ENCODE measurements at regions not wholly inside any gene's neighbourhood (a gene's known extent, or its start where the extent isn't known, plus 50 kb on each side); places are given as distances from the start of the nearest gene placed in this dataset.

DNA sequence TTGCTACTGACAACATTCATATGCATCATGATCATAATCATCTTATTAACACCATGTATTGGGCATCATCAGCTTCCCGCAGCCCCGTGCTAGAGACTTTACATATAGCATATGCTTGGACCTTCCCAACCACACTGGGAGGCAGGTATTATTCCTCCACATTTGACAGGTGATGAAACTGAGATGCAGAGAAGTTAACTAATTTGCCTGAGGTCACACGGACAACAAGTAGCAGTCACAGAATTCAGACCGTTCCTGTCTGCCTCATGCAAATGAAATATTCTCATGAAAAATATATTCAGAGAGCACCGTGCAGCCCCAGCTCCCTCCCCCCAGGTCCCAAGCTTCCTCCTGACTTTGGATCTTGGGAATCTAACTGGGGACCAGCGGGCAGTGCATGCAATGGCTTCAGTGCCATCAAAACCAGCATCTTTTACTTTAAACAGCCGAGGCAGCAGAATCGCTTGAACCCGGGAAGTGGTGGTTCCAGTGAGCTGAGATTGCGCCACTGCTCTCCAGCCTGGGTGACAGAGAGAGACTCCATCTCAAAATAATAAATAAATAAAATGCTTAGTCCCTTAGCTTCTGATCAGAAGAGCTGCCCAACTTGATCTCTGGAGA, 112.2 kb upstream of the GPR26 start:
- no peak overlapping the region for H3K18ac ChIP-seq (ENCODE audit: extremely low read depth, low read length)
- H3K14ac ChIP-seq (ENCODE audit: insufficient read length), result no peak overlapping the region
- H3K23me2 ChIP-seq (ENCODE audit: low read depth, low read length), result no peaks in the 10 kb centered on the region
- CTCF ChIA-PET (ENCODE audit: partially characterized antibody), result interaction anchor here (1.2 to 3.3 kb wide), 5 partner anchors 9 to 532 kb away, joined by 3 to 13 read pairs (median 5); no protein-coding TSS in a partner anchor
- DNase-seq (ENCODE audit: low read depth in 1 of 2, low spot score in 2 of 2) (peak in 1 of 2 experiments; percentile 16), FAIRE-seq (no peak)
- no peak overlapping the region for H2AFZ ChIP-seq (ENCODE audit: low read length)
- POLR2A ChIA-PET (ENCODE audit: partially characterized antibody), result no interaction called here
- no peak overlapping the region for H3K4me3 ChIP-seq (ENCODE audit: extremely low read depth in 1 of 4, insufficient read depth in 2 of 4, low read depth in 3 of 4, low read length in 4 of 4)
- H2AK5ac ChIP-seq (ENCODE audit: low read depth, low read length), result no peak overlapping the region
- H3K27ac ChIP-seq (ENCODE audit: low read depth, low read length), result no peak overlapping the region
- H3K36me3 ChIP-seq (ENCODE audit: control insufficient read depth in 2 of 4, insufficient read depth in 4 of 4, low read length in 3 of 4), result no peaks in the 10 kb centered on the region
- no peak overlapping the region for H3K23ac ChIP-seq (ENCODE audit: insufficient read length)
- H3K56ac ChIP-seq (replicated peaks; ENCODE audit: insufficient read length, low read depth, low read length), result no peak overlapping the region
- no peak overlapping the region for H2BK12ac ChIP-seq (ENCODE audit: low read depth, low read length)
- H3K4ac ChIP-seq (replicated peaks; ENCODE audit: insufficient read length, low read depth, low read length), result no peak overlapping the region
- H3K27me3 ChIP-seq (replicated peaks in 1 of 4; ENCODE audit: control insufficient read depth in 3 of 4, extremely low read depth in 1 of 4, insufficient read depth in 3 of 4, low read length in 3 of 4), result no peaks in the 10 kb centered on the region; a peak in 1 of 7 replicates
- no peaks in the 10 kb centered on the region for H3K9me3 ChIP-seq (ENCODE audit: insufficient read depth in 2 of 2, low read depth in 1 of 2, low read length in 1 of 2)
- no peak overlapping the region for H2BK20ac ChIP-seq (ENCODE audit: low read length)
- no peaks in the 10 kb centered on the region for H3K79me2 ChIP-seq (ENCODE audit: control insufficient read depth in 1 of 2, insufficient read depth in 2 of 2, low read length in 2 of 2)
- H2BK5ac ChIP-seq (ENCODE audit: low read depth, low read length), result no peak overlapping the region
- H4K5ac ChIP-seq (ENCODE audit: insufficient read length, low read depth, low read length), result no peak overlapping the region
- H3K4me2 ChIP-seq (ENCODE audit: insufficient read depth in 1 of 2, low read depth in 2 of 2, low read length in 2 of 2), result no peak overlapping the region
- no peak overlapping the region for H4K91ac ChIP-seq (replicated peaks; ENCODE audit: insufficient read length, low read length)
- H2BK120ac ChIP-seq (replicated peaks; ENCODE audit: low read depth, low read length), result no peak overlapping the region
- 0 out of 2 replicates have a peak overlapping the region, but pooled peaks have one; percentile 8 for H2BK15ac ChIP-seq (ENCODE audit: low read length)
- peaks cover 0 to 6% (median 5%) of the 10 kb centered on the region in 4 experiments; a peak in 4 of 7 replicates for H3K4me1 ChIP-seq (replicated peaks in 1 of 4; ENCODE audit: control insufficient read depth in 3 of 4, insufficient read depth in 4 of 4, low read length in 3 of 4)
- no peak overlapping the region for H3K9ac ChIP-seq (replicated peaks in 1 of 4; ENCODE audit: extremely low read depth in 1 of 4, low read depth in 3 of 4, low read length in 3 of 4)
- 90% methylated on average over 10 of the region's 10 CpGs; no CpG with 5 or more reads in 1 of the 2 experiments for WGBS, 2 experiments (ENCODE audit: extremely low coverage in 1 of 2, insufficient coverage in 1 of 2, insufficient read length in 1 of 2, insufficient replicate concordance in 2 of 2, low coverage in 1 of 2, low lambda C conversion rate in 2 of 2, missing lambda C conversion rate in 1 of 2)
- H4K8ac ChIP-seq (ENCODE audit: extremely low read depth, insufficient read depth, low read length), result no peak overlapping the region
- no peaks in the 10 kb centered on the region for H4K20me1 ChIP-seq (replicated peaks in 1 of 2; ENCODE audit: control insufficient read depth in 1 of 2, insufficient read depth in 2 of 2, low read length in 2 of 2)
- H3K79me1 ChIP-seq (ENCODE audit: low read depth, low read length), result no peaks in the 10 kb centered on the region
- no peak for TF ChIP-seq KDM4A (IDR thresholded peaks at IDR 0.05; ENCODE audit: low read depth, low read length, severe bottlenecking)
- no peak for TF ChIP-seq SIN3A (conservative IDR thresholded peaks at IDR 0.05 in 1 of 2, IDR thresholded peaks at IDR 0.05 in 1 of 2; ENCODE audit: low read depth in 1 of 2, low read length in 2 of 2)
- TF ChIP-seq SUZ12 (IDR thresholded peaks at IDR 0.05; ENCODE audit: low read length), result no peak
- no peak for TF ChIP-seq SP1 (IDR thresholded peaks at IDR 0.05; ENCODE audit: low read depth, low read length)
- no peak for TF ChIP-seq SRF (IDR thresholded peaks at IDR 0.05; ENCODE audit: low read depth, low read length)
- TF ChIP-seq KDM5A (IDR thresholded peaks at IDR 0.05; ENCODE audit: low read length), result no peak
- TF ChIP-seq MAFK (IDR thresholded peaks at IDR 0.05; ENCODE audit: low read depth, low read length), result no peak
- TF ChIP-seq CBX8 (IDR thresholded peaks at IDR 0.05; ENCODE audit: borderline replicate concordance, low read depth, low read length), result no peak
- no peak for TF ChIP-seq FOSL1 (IDR thresholded peaks at IDR 0.05; ENCODE audit: insufficient read depth, low read depth, low read length)
- TF ChIP-seq CREB1 (IDR thresholded peaks at IDR 0.05), result no peak
- TF ChIP-seq EP300 (IDR thresholded peaks at IDR 0.05; ENCODE audit: borderline replicate concordance in 1 of 2, low read depth in 2 of 2, low read length in 2 of 2), result no peak
- no peak for TF ChIP-seq RNF2 (IDR thresholded peaks at IDR 0.05; ENCODE audit: borderline replicate concordance, low read depth, low read length, missing control alignments, poor library complexity, severe bottlenecking)
- no peak for TF ChIP-seq GABPA (IDR thresholded peaks at IDR 0.05; ENCODE audit: borderline replicate concordance, insufficient read depth, low read length)

All from H1 (cell line).